ENCODE measurements at regions not wholly inside any gene's neighbourhood (a gene's known extent, or its start where the extent isn't known, plus 50 kb on each side); places are given as distances from the start of the nearest gene placed in this dataset.

DNA sequence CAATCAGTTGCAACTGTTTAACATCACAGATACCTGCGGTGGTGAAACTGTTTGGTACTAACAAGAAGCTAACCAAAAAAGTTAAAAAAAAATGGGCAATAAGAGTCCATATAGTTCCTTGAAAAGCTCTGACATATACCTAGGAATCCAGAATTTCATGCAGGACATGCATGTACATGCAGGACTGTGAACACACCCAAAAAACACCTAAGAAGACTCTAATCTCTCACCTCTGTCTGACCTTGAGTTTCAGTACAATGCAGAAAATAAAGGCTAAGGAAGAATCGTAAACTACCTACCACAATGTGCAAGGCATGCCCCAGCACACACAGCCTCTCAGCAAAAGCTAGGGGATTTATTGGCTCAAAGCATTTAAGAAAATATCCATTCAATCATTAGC, 110.7 kb upstream of the GOLGA8J start:
- no peak overlapping the region for H3K4me3 ChIP-seq (replicated peaks in 1 of 2; ENCODE audit: low read depth in 2 of 2, low read length in 2 of 2)
- DNase-seq (ENCODE audit: low read depth in 2 of 2) = no peak
- TF ChIP-seq, protein P1, sequence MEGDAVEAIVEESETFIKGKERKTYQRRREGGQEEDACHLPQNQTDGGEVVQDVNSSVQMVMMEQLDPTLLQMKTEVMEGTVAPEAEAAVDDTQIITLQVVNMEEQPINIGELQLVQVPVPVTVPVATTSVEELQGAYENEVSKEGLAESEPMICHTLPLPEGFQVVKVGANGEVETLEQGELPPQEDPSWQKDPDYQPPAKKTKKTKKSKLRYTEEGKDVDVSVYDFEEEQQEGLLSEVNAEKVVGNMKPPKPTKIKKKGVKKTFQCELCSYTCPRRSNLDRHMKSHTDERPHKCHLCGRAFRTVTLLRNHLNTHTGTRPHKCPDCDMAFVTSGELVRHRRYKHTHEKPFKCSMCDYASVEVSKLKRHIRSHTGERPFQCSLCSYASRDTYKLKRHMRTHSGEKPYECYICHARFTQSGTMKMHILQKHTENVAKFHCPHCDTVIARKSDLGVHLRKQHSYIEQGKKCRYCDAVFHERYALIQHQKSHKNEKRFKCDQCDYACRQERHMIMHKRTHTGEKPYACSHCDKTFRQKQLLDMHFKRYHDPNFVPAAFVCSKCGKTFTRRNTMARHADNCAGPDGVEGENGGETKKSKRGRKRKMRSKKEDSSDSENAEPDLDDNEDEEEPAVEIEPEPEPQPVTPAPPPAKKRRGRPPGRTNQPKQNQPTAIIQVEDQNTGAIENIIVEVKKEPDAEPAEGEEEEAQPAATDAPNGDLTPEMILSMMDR (IDR thresholded peaks at IDR 0.05; ENCODE audit: low read depth, low read length) = no peak

DNA sequence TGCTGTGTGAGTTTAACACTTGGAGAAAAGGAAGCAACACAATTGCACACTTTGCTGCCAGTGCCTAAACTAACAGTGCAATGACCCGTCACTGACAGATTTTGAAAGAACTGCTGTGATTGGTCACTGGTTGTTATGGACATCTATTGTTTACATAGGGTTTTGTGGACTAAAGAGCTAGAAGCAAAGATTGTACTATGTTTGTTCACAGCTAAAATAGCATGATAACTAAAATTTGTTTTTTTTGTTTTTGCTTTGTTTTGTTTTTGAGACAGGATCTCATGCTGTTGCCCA, 112.4 kb upstream of the GOLGA8J start:
- TF ChIP-seq, protein P1 (IDR thresholded peaks at IDR 0.05; ENCODE audit: low read depth, low read length) = no peak
- no peak overlapping the region for H3K4me3 ChIP-seq (replicated peaks in 1 of 2; ENCODE audit: low read depth in 2 of 2, low read length in 2 of 2)
- DNase-seq (ENCODE audit: low read depth in 2 of 2) = peak in 1 of 2 donors; percentile 20

DNA sequence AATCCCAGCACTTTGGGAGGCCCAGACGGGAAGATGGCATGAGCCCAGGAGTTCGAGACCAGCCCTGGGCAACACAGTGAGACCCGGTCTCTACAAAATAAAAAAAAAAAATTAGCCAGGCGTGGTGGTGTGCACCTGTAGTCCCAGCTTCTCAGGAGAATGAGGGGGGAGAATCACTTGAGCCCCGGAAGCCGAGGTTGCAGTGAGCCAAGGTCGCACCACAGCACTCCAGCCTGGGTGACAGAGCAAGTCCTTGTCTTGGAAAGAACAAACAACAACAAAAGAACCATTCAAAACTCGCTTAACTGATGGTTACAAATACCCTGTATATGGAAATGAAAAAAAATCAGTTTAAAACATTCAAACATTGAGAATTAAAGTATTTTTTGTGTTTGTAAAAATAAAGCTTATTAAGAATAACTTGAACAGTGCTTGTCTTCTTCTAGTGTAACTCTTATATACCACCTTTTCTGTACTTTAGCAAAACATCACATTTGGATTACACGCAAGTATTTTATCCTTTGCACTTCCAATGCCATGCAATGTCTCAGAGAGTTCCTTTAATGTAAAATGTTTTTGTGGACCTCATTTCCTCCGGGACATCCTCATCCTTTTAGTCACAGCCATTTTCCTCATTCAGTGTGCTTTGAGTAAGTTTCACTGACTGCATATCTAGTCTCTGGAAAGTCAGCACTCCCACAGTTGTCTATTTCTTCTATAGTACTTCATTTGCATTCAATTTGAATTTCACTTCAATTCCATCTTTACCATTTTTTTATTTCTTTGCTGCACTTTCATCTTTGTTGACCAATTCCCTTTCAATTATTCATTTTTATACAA, 113.0 kb upstream of the GOLGA8J start:
- no peak overlapping the region for H3K4me3 ChIP-seq (replicated peaks in 1 of 2; ENCODE audit: low read depth in 2 of 2, low read length in 2 of 2)
- DNase-seq (ENCODE audit: low read depth in 2 of 2) = no peak

DNA sequence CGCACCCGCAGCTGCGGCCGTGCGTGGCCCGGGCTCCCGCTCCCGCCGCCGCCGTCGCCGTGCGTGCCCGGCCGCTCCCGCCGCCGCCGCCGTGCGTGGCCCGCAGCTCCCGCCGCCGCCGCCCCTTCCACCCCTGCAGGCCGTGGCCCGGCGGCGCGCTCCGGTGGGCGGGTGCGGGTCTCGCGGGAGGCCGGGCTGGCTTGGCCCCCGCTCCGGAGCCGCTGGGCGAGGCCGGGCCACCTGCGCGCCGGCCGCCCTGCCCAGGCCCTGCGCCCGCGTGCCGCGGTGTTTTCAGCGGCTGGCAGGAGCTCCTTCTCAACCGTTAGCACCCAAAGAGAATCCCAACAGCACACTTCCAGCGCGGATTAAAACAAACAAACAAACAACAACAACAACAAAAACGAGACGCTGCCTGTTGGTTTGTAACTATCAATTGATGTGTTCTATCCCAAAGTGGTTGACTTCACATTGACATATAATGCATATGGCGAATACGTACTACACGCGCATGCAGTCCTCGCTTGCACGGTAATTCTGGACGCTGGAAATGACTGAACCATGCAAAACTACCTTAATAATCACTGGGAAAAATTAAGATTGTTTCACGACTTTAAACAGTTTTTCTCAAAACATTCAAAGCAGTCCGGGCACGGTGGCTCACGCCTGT, 113.7 kb upstream of the GOLGA8J start:
- TF ChIP-seq, protein P1 (IDR thresholded peaks at IDR 0.05; ENCODE audit: low read depth, low read length) = no peak
- H3K4me3 ChIP-seq (replicated peaks in 1 of 2; ENCODE audit: low read depth in 2 of 2, low read length in 2 of 2) = no peak overlapping the region
- no peak for DNase-seq (ENCODE audit: low read depth in 2 of 2)

More for the DNA sequence above, 113.0 kb upstream of the GOLGA8J start:
- TF ChIP-seq, protein P1 (IDR thresholded peaks at IDR 0.05; ENCODE audit: low read depth, low read length) = no peak

DNA sequence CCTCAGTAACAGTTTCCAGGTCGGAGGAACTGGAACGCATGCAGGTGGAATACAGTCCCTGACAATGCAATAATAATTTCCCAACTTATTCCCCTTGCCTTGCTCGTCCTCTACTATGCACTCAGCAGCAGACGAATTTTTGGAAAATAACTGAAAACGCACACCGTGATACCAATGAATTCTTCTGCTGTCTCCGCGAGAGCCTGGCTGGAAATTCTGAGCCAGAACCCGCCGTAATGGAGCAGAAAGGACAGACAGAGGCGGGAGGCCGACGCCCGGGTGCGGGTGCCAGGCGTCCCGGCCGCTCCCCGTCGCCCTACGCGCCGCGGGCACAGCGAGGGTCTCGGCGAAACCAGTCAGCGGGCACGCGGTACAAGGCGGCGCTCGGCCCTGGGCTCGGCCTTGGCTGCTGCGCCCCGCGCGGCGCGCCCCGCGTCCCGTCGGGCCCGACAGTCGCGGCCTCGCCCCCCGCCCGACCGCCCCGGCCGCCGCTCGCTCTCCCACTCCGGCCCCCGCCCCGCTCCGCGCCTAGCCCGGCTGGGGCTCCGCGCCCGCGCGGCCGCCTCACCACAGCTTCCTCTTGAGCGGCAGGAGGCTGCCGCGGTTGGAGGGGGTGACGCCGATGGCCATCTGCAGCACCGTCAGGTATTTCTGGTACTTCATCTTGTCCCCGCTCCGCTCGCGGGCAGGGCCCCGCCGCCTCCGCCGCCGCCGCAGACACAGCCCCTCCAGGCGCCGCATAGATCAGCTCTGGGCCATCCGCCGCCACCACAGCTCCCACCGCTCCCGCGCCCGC, 114.5 kb upstream of the GOLGA8J start:
- peak overlapping the region; percentile 8 to 25 for H3K4me3 ChIP-seq (replicated peaks in 1 of 2; ENCODE audit: low read depth in 2 of 2, low read length in 2 of 2)
- DNase-seq (ENCODE audit: low read depth in 2 of 2) = no peak

DNA sequence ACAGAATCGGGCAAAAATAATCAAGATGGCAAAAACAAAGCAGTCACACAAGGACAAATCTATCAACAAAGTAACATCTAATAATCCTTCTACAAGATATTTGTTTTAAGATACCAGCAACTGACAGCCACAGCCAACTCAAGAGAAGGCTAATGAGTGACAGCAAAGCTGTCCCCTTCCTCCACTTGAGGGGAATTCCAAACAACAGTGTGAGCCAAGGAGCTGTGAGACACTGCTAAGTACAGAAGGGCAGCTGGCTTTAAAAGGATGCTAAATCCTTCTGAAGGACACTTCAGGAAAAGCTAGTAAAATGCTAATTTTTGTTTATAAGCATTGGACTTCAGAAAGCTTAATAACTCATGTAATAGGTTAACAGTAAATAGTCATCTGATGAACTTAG, 120.3 kb upstream of the GOLGA8J start:
- TF ChIP-seq, protein P1 (IDR thresholded peaks at IDR 0.05; ENCODE audit: low read depth, low read length) = no peak
- no peak for DNase-seq (ENCODE audit: low read depth in 2 of 2)
- H3K4me3 ChIP-seq (replicated peaks in 1 of 2; ENCODE audit: low read depth in 2 of 2, low read length in 2 of 2) = no peak overlapping the region

More for the DNA sequence above, 114.5 kb upstream of the GOLGA8J start:
- TF ChIP-seq, protein P1 (IDR thresholded peaks at IDR 0.05; ENCODE audit: low read depth, low read length) = no peak

Measured in cardiac fibroblast (primary cell).